Osteocyte (in vitro differentiated cells): ENCODE measurements at regions not wholly inside any gene's neighbourhood (a gene's known extent, or its start where the extent isn't known, plus 50 kb on each side); places are given as distances from the start of the nearest gene placed in this dataset.
"Not testable (repeated sequence)": the region's sequence is repeated elsewhere in the genome, so short reads cannot be mapped to it uniquely, and the experiment has no call there.

ENCODE experiments used
- DNase-seq: peaks from one replicate; pipeline ENCODE4 v3.0.0; 2021; ENCODE audit warnings: mixed read lengths; ENCODE audit not compliant: unreplicated experiment; ENCODE audit errors: extremely low spot score
- H3K27ac Mint-ChIP-seq: one replicate; pipeline ENCODE4 v1.8.0; 2021; ENCODE audit warnings: mild to moderate bottlenecking, mixed read lengths; ENCODE audit not compliant: unreplicated experiment
- H3K27me3 Mint-ChIP-seq: one replicate; pipeline ENCODE4 v1.8.0; 2021; ENCODE audit warnings: mixed read lengths; ENCODE audit not compliant: unreplicated experiment
- H3K36me3 Mint-ChIP-seq: one replicate; pipeline ENCODE4 v1.8.0; 2021; ENCODE audit warnings: mixed read lengths; ENCODE audit not compliant: unreplicated experiment
- H3K4me1 Mint-ChIP-seq: one replicate; pipeline ENCODE4 v1.8.0; 2021; ENCODE audit warnings: mixed read lengths; ENCODE audit not compliant: unreplicated experiment
- H3K4me3 Mint-ChIP-seq: one replicate; pipeline ENCODE4 v1.8.0; 2021; ENCODE audit warnings: mild to moderate bottlenecking, moderate library complexity, mixed read lengths; ENCODE audit not compliant: unreplicated experiment
- H3K9me3 Mint-ChIP-seq: one replicate; pipeline ENCODE4 v1.8.0; 2021; ENCODE audit warnings: mixed read lengths; ENCODE audit not compliant: unreplicated experiment
- TF ChIP-seq, protein P1 (sequence below): fragments of 200-600 bp; sonication (generic); IDR thresholded peaks from 2 replicates; pipeline ENCODE4 v1.5.0; 2021; ENCODE audit warnings: antibody characterized with exemption, mild to moderate bottlenecking, moderate library complexity

DNA sequence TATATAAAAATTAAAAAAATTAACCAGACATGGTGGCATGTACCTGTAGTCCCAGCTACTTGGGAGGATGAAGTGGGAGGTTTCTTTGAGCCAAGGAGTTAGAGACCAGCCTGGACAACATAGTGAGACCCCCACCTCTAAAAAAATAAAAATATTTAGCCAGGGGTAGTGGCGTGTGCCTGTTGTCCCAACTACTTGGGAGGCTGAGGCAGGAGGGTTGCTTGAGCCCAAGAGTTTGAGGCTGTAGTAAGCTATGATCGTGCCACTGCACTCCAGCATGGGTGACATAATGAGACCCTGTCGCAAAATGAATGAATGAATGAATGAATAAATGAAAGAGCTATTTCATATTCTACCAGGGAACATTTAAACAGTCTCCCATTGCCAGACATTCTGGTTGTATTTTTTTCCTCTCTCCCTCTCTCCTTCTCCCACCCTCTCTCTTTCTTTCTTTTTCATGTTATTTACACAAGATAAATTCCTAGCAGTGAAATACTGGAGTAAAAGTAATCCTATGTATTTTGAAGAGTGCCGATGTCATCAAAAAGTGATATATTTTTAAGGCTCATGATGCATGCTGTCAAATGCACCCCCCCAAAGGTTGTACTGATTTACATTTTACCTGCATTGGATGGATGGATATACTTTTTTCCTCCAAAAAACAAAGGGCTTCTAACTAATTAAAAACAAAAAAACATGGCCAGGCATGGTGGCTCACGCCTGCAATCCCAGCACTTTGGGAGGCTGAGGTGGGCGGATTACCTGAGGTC is 194.8 kb upstream of the ZNF217 start:
- TF ChIP-seq, protein P1, sequence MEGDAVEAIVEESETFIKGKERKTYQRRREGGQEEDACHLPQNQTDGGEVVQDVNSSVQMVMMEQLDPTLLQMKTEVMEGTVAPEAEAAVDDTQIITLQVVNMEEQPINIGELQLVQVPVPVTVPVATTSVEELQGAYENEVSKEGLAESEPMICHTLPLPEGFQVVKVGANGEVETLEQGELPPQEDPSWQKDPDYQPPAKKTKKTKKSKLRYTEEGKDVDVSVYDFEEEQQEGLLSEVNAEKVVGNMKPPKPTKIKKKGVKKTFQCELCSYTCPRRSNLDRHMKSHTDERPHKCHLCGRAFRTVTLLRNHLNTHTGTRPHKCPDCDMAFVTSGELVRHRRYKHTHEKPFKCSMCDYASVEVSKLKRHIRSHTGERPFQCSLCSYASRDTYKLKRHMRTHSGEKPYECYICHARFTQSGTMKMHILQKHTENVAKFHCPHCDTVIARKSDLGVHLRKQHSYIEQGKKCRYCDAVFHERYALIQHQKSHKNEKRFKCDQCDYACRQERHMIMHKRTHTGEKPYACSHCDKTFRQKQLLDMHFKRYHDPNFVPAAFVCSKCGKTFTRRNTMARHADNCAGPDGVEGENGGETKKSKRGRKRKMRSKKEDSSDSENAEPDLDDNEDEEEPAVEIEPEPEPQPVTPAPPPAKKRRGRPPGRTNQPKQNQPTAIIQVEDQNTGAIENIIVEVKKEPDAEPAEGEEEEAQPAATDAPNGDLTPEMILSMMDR, result no peak
- no peak for DNase-seq
- no peaks in the 10 kb centered on the region for H3K27me3 Mint-ChIP-seq
- H3K9me3 Mint-ChIP-seq, result peaks cover 3% of the 10 kb centered on the region
- H3K27ac Mint-ChIP-seq, result peak overlapping the region; percentile 86
- H3K4me3 Mint-ChIP-seq, result no peak overlapping the region
- no peaks in the 10 kb centered on the region for H3K36me3 Mint-ChIP-seq
- peaks cover 60% of the 10 kb centered on the region for H3K4me1 Mint-ChIP-seq

DNA sequence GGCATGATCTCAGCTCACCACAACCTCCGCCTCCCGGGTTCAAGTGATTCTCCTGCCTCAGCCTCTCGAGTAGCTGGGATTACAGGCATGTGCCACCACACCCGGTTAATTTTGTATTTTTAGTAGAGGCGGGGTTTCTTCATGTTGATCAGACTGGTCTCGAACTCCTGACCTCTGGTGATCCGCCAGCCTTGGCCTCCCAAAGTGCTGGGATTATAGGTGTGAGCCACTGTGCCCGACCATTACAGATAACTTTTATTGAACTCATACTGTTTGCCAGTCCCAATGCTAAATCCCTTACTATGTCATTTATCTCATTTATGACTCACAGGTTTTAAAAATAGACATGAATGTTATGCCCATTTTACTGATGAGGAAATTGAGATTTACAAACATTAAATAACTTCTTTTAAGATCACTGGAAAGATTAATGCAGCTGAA is 193.9 kb upstream of the ZNF217 start:
- peaks cover 52% of the 10 kb centered on the region for H3K4me1 Mint-ChIP-seq
- not testable (repeated sequence) for H3K27me3 Mint-ChIP-seq, H3K9me3 Mint-ChIP-seq, DNase-seq, H3K36me3 Mint-ChIP-seq, H3K4me3 Mint-ChIP-seq
- peak overlapping the region; percentile 86 for H3K27ac Mint-ChIP-seq

DNA sequence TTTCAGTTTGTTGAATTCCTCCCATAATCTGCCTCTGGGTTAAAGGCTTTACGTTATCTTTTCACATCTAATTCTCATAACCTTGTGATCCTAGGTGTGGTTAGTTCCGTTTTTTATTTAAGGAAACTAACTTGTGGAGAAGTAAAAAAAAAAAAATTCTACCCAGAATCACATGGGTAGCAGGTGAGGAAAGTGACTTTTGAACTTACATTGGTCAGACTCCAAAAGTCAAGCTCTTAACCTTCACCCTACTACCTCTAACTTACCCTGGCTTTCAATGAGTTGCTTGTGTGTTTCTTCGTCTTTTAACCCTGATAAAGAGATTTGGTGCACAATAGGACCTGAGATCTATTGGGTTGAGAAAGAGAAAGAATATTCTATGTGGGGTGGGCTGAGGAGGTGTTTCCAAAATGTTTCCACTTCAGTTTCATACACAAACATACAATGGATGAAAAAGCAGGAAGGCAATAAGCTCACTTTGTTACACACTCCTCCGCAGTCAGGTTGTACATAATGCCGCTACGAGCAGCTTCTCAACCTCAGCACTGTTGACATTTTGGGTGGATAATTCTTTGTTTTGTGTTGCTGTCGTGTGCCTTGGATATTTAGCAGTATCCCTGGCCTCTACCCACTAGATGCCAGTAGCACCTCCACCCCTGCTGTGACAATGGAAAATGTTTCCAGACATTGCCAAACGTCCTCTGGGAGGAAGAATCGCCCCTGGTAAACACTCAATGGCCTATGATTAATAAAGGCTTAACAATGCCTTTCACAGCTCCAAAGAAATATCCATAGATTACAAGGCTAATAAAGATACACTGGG is 193.0 kb upstream of the ZNF217 start:
- Mint-ChIP-seq H3K27ac (peak overlapping the region; percentile 86), H3K9me3 (peaks cover 3% of the 10 kb centered on the region), H3K36me3 (no peaks in the 10 kb centered on the region), H3K27me3 (no peaks in the 10 kb centered on the region), H3K4me1 (peaks cover 46% of the 10 kb centered on the region), H3K4me3 (peak overlapping the region; percentile 14)
- DNase-seq, result no peak
- TF ChIP-seq, protein P1, result peak; percentile 30

DNA sequence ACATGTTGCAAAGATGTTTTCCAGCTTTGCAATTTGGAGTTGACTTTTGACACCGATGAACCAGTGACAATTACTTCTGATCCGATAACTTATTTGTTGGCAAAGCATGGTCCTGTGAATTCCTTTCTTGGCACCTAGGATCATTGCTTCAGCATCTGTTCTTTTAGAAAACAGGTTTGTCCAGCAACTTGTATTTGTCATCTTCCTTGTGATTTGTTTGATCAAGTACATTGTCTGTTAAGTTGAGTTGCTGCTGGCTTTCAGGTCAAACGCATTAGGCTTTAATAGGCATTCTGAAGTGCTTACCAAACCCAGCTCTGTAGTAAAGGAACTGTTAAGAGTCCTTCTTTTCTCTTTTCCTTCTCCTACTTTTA is 192.4 kb upstream of the ZNF217 start:
- H3K9me3 Mint-ChIP-seq, result peaks cover 3% of the 10 kb centered on the region
- no peaks in the 10 kb centered on the region for H3K36me3 Mint-ChIP-seq
- no peaks in the 10 kb centered on the region for H3K27me3 Mint-ChIP-seq
- H3K27ac Mint-ChIP-seq, result peak overlapping the region; percentile 86
- no peak overlapping the region for H3K4me3 Mint-ChIP-seq
- DNase-seq, result no peak
- peaks cover 43% of the 10 kb centered on the region for H3K4me1 Mint-ChIP-seq
- TF ChIP-seq, protein P1, result no peak

DNA sequence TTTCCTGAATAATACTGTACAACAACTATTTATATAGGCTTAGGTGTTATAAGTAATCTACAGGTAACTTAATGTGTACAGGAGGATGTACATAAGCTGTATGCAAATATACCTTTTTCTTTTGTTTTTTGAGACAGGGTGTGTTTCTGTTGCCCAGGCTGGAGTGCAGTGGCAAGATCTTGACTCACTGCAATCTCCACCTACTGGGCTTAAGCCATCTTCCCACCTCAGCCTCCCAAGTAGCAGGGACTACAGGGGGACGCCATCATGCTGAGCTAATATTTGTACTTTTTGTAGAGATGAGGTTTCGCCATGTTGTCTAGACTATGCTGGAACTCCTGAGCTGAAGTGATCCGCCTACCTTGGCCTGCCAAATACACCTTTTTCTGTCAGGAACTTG is 191.7 kb upstream of the ZNF217 start:
- Mint-ChIP-seq H3K9me3 (peaks cover 3% of the 10 kb centered on the region), H3K36me3 (no peaks in the 10 kb centered on the region), H3K4me3 (no peak overlapping the region), H3K27ac (no peak overlapping the region), H3K4me1 (peaks cover 36% of the 10 kb centered on the region), H3K27me3 (no peaks in the 10 kb centered on the region)
- DNase-seq, result no peak
- TF ChIP-seq, protein P1, result no peak
